SIG-M5 treated with dmso at 0.1 percent for 504 hours (cell line): ENCODE measurements at regions not wholly inside any gene's neighbourhood (a gene's known extent, or its start where the extent isn't known, plus 50 kb on each side); places are given as distances from the start of the nearest gene placed in this dataset.

Experiments used
- DNase-seq: peaks from one replicate; lab custom pipeline; 2025; ENCODE audit not compliant: unreplicated experiment; lab: John Stamatoyannopoulos, UW

DNA sequence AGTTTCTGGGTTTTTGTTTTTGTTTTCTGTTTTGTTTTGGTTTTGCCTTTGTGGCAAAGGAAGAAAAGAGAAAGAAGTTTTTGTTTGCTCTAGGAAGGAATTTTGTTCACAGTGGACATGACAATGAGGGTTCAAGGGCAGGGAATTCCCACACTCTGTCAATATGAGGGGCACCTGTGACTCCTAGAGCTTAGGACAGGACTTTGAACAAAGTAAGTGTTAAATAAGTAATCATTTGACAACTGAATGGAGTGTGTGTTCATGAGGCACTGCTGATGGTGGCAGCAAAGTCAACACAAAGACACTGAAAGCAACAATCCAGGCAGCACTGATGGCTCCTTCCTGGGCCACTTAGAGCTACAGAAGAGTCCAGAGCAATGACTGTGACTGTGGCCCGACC lies 1381.1 kb upstream of the LRRTM3 start:
- DNase-seq: no peak

DNA sequence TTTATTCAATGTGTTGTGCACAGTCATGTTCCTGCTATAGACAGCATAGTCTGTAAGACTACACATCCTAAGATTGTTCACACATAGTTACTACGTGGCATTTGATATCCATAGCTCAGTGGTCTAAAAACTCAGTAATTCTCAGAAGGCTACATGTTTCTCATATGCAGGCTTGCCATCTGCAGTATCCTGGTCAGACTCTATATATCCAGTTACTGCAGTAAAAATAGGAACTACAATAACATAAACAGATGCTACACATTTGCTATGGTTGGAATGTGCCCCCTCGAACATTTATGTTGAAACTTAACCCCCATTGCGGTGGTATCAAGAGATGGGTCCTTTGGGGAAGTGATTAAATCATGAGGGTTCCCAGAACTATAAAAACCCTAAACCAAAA lies 1377.8 kb upstream of the LRRTM3 start:
- DNase-seq: no peak

- no peak for DNase-seq
Measured at GRCh38 chr10:65550761-65551160, 1375.1 kb upstream of the LRRTM3 start.

GRCh38 chr10:65555192-65555591 lies 1370.6 kb upstream of the LRRTM3 start:
- DNase-seq: no peak

- no peak for DNase-seq
Measured at GRCh38 chr10:65556006-65556405, 1369.8 kb upstream of the LRRTM3 start.

- DNase-seq: no peak
Measured at GRCh38 chr10:65559369-65559768, 1366.5 kb upstream of the LRRTM3 start.

- DNase-seq: no peak
Measured at GRCh38 chr10:65565246-65565645, 1360.6 kb upstream of the LRRTM3 start.

DNA sequence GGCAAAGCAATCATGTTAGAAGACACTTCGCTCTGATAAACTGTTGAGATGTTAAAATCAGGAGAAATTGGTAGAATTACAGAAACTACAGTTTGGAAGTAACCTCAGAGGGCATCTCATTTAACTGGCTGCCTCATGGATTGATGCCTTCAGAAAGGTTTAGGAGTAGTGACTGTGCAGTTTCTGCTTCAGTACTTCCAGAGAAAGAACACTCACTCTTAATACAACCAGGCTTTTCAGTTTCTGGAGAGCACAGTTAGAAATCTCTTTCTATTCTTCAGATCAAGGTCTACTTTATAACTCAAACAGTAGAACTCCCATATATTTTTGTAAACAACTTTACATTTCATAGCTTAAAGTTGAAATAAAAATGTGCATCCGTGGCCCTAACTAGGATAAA lies 1358.9 kb upstream of the LRRTM3 start:
- DNase-seq: no peak

DNA sequence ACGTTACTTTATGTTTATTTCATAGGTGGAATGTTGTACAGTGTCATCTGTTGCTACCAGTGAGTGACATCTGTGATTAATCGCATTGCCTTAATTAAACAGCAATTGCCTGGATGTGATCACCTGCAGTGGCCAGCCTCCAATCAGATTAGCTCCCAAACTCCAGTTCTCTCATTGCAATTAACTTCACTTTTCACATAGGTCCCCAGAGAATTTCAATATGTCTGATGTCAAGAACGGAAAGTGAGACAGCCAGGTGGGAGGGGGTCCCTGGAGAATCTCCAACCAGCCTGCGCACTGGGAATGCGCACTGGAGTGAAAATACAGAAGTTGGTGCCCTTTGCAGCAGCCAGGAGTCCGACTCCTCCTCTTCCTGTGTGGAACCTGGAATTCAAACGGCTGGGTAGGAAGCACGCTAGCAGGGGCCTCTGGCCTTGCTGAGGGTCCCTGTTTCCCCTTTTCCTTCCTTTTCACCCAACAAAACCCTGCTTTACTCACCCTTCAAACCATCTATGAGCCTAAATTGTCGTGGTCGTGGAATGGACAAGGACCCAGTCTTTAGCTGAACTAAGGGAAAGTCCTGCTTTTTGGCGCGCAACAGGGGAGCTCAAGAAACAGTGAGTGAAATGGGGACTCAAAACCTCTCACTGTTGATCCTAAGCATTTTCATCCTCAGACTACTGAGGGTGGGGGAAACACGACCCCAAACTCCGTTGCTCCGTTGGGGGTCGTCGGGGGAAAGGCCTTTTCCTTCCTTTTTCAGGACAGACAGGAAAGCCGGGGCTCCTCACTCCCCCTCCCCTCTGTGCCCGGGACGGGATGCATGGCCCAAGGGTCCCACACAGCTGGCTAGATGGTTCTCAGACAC lies 1355.5 kb upstream of the LRRTM3 start:
- peak; percentile 4 for DNase-seq

GRCh38 chr10:65571011-65571570 lies 1354.7 kb upstream of the LRRTM3 start:
- no peak for DNase-seq

GRCh38 chr10:65581426-65582026 lies 1344.3 kb upstream of the LRRTM3 start:
- no peak for DNase-seq

- DNase-seq: no peak
Measured at GRCh38 chr10:65602182-65602865, 1323.5 kb upstream of the LRRTM3 start.

GRCh38 chr10:65611592-65611991 lies 1314.2 kb upstream of the LRRTM3 start:
- DNase-seq: no peak

DNA sequence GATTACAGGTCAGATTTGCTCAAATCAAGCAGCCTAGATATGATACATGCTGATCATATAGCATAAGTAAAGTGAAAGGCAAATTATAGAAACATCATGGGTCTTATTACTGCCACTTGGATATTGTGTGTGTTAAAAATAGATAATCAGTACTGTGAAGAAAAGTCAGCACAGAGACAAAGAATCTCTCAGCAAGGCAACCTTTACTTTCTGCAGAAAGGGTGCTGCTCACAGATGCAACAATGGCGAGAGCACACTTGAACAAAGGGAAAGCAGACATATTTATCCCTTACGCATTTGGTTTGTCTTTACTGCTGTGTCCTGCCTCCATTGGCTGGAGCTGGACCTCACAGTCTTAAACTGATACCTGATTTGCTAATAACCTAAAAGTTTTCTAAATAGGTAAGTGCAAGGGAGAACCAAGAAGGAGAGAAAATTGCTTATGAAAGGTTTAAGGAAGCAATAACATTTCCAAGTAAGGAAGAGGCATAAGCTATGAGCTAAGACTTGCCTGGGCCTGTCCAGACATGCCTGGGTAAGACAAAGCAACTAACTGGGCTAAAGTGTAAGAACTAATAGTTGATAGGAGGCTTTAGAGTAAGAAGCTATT lies 1310.8 kb upstream of the LRRTM3 start:
- DNase-seq: no peak

DNA sequence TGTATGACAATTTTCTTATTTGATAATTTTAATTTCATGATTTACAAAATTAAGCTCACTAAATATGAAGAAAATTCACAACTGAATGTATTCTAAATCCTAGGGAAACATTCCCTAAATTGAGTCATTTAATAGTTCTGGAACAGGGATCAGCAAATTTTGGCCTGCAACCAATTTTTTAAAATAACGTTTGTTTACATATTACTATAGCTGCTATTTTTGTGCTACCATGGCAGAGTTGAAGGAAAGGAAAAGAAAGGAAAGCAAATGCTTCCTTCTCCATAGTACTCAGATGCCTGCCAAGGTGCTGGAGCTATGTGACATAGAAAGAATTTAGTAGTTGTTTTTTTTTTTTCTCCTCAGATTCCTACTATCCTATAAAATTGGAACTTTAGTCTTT lies 1307.7 kb upstream of the LRRTM3 start:
- DNase-seq: no peak

- no peak for DNase-seq
Measured at GRCh38 chr10:65620404-65621048, 1305.3 kb upstream of the LRRTM3 start.

DNA sequence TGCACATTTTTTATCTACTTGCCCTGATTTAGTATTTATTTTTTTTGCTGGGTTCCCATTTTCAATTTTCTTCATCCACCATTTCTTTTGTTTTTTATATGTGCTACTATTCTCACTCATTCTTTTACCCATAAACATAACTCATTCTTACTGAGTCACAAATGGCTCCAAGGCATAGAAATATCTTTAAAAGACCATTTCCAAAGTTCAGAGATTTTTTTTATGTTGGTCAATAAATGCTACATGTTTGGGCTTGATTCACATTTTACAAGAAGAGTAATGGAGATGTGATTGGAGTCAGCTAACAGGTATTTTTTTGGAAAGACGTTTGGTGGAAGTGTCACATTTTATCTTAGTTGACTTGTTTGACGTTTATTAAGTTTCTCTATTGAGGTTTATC lies 1303.2 kb upstream of the LRRTM3 start:
- DNase-seq: no peak

DNA sequence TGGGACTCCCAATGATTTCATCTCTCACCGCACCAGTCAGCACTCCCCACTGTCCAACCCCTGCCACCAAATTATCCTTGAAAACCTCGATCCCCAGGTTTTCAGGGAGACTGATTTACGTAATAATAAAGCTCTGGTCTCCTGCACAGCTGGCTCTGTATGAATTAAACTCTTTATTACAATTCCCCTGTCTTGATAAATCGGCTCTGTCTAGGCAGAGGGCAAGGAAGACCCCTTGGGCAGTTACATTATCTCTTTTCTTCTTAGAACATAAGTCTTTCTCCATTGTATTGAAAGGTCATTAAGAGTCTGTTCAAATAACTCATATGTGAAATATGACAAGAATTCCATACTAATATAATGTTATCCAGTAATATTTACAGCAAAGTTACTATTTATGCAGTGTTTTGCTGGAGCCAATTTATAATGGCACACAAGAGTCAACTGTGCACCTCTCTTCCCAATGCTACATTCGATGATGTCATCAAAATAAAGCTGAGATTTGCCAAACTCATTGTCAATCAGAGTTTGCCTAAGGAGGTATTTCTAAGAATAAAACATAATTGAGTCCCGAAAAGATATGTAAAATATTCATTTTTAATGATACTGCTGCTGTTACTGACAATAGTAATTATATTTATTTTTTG lies 1297.2 kb upstream of the LRRTM3 start:
- no peak for DNase-seq

DNA sequence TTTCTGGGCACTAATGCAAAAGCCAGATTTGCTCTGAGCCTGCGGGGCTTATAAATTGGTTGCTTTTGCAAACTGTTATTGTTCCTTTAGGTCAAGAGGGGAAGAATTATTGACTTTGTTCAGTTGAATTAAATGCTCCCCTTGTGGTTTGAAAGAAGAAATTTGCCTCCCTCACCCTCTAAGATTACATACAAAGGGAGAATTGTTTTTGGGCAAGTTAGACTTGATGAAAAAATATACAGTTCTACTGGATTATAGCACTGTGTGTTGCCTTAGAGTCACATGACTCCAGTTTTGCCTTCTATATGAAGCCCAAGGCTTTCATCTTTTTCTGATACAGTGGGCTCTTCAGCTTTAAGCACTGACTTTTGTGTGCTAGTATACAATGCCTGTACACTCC lies 1265.8 kb upstream of the LRRTM3 start:
- no peak for DNase-seq

DNA sequence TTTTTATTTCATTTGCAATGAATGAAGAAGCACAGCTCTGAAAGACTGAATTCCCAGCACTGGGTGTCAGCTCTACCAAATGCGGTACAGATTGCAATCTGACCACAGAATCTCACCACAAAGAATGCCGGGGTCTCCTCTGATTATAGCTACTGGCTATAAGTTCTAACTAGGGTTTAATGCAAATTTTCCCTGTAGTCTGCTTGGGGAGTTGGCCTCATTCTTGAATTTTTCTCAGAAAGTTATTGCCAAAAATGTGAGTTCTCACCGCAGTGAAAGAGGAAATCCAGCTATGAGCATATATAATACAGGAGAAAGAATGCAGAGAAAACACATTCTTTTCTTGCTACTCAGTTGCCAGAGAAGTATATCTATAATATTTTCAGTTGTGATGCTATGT lies 1255.7 kb upstream of the LRRTM3 start:
- no peak for DNase-seq
